TTC549 (cell line): ENCODE measurements at regions not wholly inside any gene's neighbourhood (a gene's known extent, or its start where the extent isn't known, plus 50 kb on each side); places are given as distances from the start of the nearest gene placed in this dataset.
A peak's percentile ranks its signal among the peaks of the same experiment; 100 is the strongest.
"Not testable (repeated sequence)": the region's sequence is repeated elsewhere in the genome, so short reads cannot be mapped to it uniquely, and the experiment has no call there.

Experiments used
- FAIRE-seq: peaks from 2 replicates; lab custom pipeline; 2012; peaks lifted over from hg19 to GRCh38; lab: Jason Lieb, UNC

- not testable (repeated sequence) for FAIRE-seq
Observed at GRCh38 chr1:149635290-149635899, 51.7 kb downstream of the PPIAL4C start.

- FAIRE-seq, result not testable (repeated sequence)
Observed at GRCh38 chr1:149636286-149637122, 52.9 kb downstream of the PPIAL4C start.

- not testable (repeated sequence) for FAIRE-seq
Observed at GRCh38 chr1:149638481-149638880, 54.8 kb downstream of the PPIAL4C start.

- not testable (repeated sequence) for FAIRE-seq
Observed at GRCh38 chr1:149638901-149639658, 55.4 kb downstream of the PPIAL4C start.

- FAIRE-seq, result not testable (repeated sequence)
Observed at GRCh38 chr1:149641179-149641578, 57.5 kb downstream of the PPIAL4C start.

- not testable (repeated sequence) for FAIRE-seq
Observed at GRCh38 chr1:149644818-149645217, 61.2 kb downstream of the PPIAL4C start.

- FAIRE-seq, result not testable (repeated sequence)
Observed at GRCh38 chr1:149646360-149647017, 62.8 kb downstream of the PPIAL4C start.

- not testable (repeated sequence) for FAIRE-seq
Observed at GRCh38 chr1:149647018-149647373, 63.3 kb downstream of the PPIAL4C start.

GRCh38 chr1:149657750-149658149 lies 74.1 kb downstream of the PPIAL4C start:
- FAIRE-seq, result not testable (repeated sequence)

GRCh38 chr1:149658175-149658574 lies 74.5 kb downstream of the PPIAL4C start:
- not testable (repeated sequence) for FAIRE-seq

- FAIRE-seq, result not testable (repeated sequence)
Observed at GRCh38 chr1:149664624-149665023, 81.0 kb downstream of the PPIAL4C start.

GRCh38 chr1:149665033-149665432 lies 81.4 kb downstream of the PPIAL4C start:
- not testable (repeated sequence) for FAIRE-seq

GRCh38 chr1:149665528-149665927 lies 81.9 kb downstream of the PPIAL4C start:
- not testable (repeated sequence) for FAIRE-seq

- not testable (repeated sequence) for FAIRE-seq
Observed at GRCh38 chr1:149673231-149673909, 89.7 kb downstream of the PPIAL4C start.

GRCh38 chr1:149674921-149675320 lies 91.3 kb downstream of the PPIAL4C start:
- FAIRE-seq, result not testable (repeated sequence)

GRCh38 chr1:149677359-149677758 lies 93.7 kb downstream of the PPIAL4C start:
- FAIRE-seq, result not testable (repeated sequence)

GRCh38 chr1:149686593-149687238 lies 95.8 kb upstream of the FCGR1A start:
- peak; percentile 76 for FAIRE-seq

- not testable (repeated sequence) for FAIRE-seq
Observed at GRCh38 chr1:149691399-149691798, 91.1 kb upstream of the FCGR1A start.

GRCh38 chr1:149692804-149693539 lies 89.5 kb upstream of the FCGR1A start:
- FAIRE-seq, result not testable (repeated sequence)

GRCh38 chr1:149695066-149695465 lies 87.4 kb upstream of the FCGR1A start:
- FAIRE-seq, result not testable (repeated sequence)
